GM18498 (cell line): ENCODE measurements at regions not wholly inside any gene's neighbourhood (a gene's known extent, or its start where the extent isn't known, plus 50 kb on each side); places are given as distances from the start of the nearest gene placed in this dataset.
"Not testable (repeated sequence)": the region's sequence is repeated elsewhere in the genome, so short reads cannot be mapped to it uniquely, and the experiment has no call there.

Experiments used
- ATAC-seq: cut with Tn5 transposase; IDR thresholded peaks from one replicate; pipeline ENCODE4 v1.9.1; 2021; ENCODE audit warnings: mild to moderate bottlenecking, moderate library complexity; ENCODE audit not compliant: unreplicated experiment

GRCh38 chr1:30371179-30371788, 352.1 kb downstream of the MATN1 start:
- no peak for ATAC-seq

GRCh38 chr1:30368651-30369240, 354.6 kb downstream of the MATN1 start:
- ATAC-seq = no peak

GRCh38 chr1:30366911-30367310, 356.5 kb downstream of the MATN1 start:
- ATAC-seq = no peak

GRCh38 chr1:30366199-30366598, 357.2 kb downstream of the MATN1 start:
- ATAC-seq = no peak

- ATAC-seq = no peak
Measured at GRCh38 chr1:30365596-30365995, 357.8 kb downstream of the MATN1 start.

GRCh38 chr1:30363031-30363430, 360.4 kb downstream of the MATN1 start:
- ATAC-seq = no peak

- no peak for ATAC-seq
Measured at GRCh38 chr1:30362603-30362990, 360.8 kb downstream of the MATN1 start.

- ATAC-seq = not testable (repeated sequence)
Measured at GRCh38 chr1:30361890-30362602, 361.3 kb downstream of the MATN1 start.

GRCh38 chr1:30360753-30361152, 362.6 kb downstream of the MATN1 start:
- ATAC-seq = no peak

GRCh38 chr1:30360281-30360680, 363.1 kb downstream of the MATN1 start:
- ATAC-seq = no peak

GRCh38 chr1:30359539-30360220, 363.7 kb downstream of the MATN1 start:
- no peak for ATAC-seq

GRCh38 chr1:30358500-30358899, 364.9 kb downstream of the MATN1 start:
- no peak for ATAC-seq

- ATAC-seq = no peak
Measured at GRCh38 chr1:30356839-30357238, 366.5 kb downstream of the MATN1 start.

- ATAC-seq = no peak
Measured at GRCh38 chr1:30354410-30354809, 369.0 kb downstream of the MATN1 start.

- no peak for ATAC-seq
Measured at GRCh38 chr1:30353637-30354036, 369.7 kb downstream of the MATN1 start.

- no peak for ATAC-seq
Measured at GRCh38 chr1:30348147-30348546, 375.2 kb downstream of the MATN1 start.

- ATAC-seq = no peak
Measured at GRCh38 chr1:30345491-30346130, 377.8 kb downstream of the MATN1 start.

GRCh38 chr1:30343562-30343961, 379.8 kb downstream of the MATN1 start:
- no peak for ATAC-seq

- no peak for ATAC-seq
Measured at GRCh38 chr1:30342535-30343141, 380.7 kb downstream of the MATN1 start.

GRCh38 chr1:30340934-30341333, 382.5 kb downstream of the MATN1 start:
- ATAC-seq = no peak

GRCh38 chr1:30339866-30340265, 383.5 kb downstream of the MATN1 start:
- ATAC-seq = no peak
